ENCODE measurements at regions not wholly inside any gene's neighbourhood (a gene's known extent, or its start where the extent isn't known, plus 50 kb on each side); places are given as distances from the start of the nearest gene placed in this dataset.

GRCh38 chr9:113755433-113755832 is 120.7 kb upstream of the ZNF618 start:
- TF ChIP-seq CTCF (IDR thresholded peaks at IDR 0.05; ENCODE audit: poor library complexity, severe bottlenecking) (no peak), EP300 (conservative IDR thresholded peaks at IDR 0.05; ENCODE audit: poor library complexity, severe bottlenecking) (no peak), REST (IDR thresholded peaks at IDR 0.05; ENCODE audit: borderline replicate concordance) (no peak), EZH2 (IDR thresholded peaks at IDR 0.05; ENCODE audit: borderline replicate concordance, insufficient read depth, low read length, poor library complexity, severe bottlenecking) (no peak), POLR2AphosphoS5 (IDR thresholded peaks at IDR 0.05) (no peak), MXI1 (conservative IDR thresholded peaks at IDR 0.05; ENCODE audit: poor library complexity, severe bottlenecking) (no peak)

Measured in neural cell (in vitro differentiated cells).